H9 (cell line): ENCODE measurements at regions not wholly inside any gene's neighbourhood (a gene's known extent, or its start where the extent isn't known, plus 50 kb on each side); places are given as distances from the start of the nearest gene placed in this dataset.

ENCODE experiments used
- DNase-seq: peaks from one replicate; pipeline ENCODE4 v3.0.0-alpha.2; 2017
- H2AFZ ChIP-seq: one replicate; pipeline ENCODE4 v1.6.1; 2013; ENCODE audit warnings: mild to moderate bottlenecking, low read length, control low read depth, moderate library complexity
- H2AK5ac ChIP-seq: 2 replicates; pipeline ENCODE4 v1.6.1; 2013; ENCODE audit warnings: low read length, control low read depth, mixed read lengths; ENCODE audit not compliant: insufficient read length
- H2BK120ac ChIP-seq: one replicate; pipeline ENCODE4 v1.6.1; 2013; ENCODE audit warnings: low read depth, mild to moderate bottlenecking, low read length, control low read depth, inconsistent platforms; ENCODE audit not compliant: poor library complexity, severe bottlenecking
- H2BK12ac ChIP-seq: 2 replicates; pipeline ENCODE4 v1.6.1; 2013; ENCODE audit warnings: low read length, control low read depth, mixed read lengths, low read depth; ENCODE audit not compliant: insufficient read length
- H2BK15ac ChIP-seq: 2 replicates; pipeline ENCODE4 v1.6.1; 2013; ENCODE audit warnings: low read depth, low read length, control low read depth
- H2BK20ac ChIP-seq: one replicate; pipeline ENCODE4 v1.6.1; 2013; ENCODE audit warnings: low read depth, mild to moderate bottlenecking, low read length, control low read depth, inconsistent platforms; ENCODE audit not compliant: poor library complexity, severe bottlenecking
- H2BK5ac ChIP-seq: 2 replicates; pipeline ENCODE4 v1.6.1; 2013; ENCODE audit warnings: low read length, control low read depth, mixed read lengths; ENCODE audit not compliant: insufficient read length
- H3K14ac ChIP-seq: 2 replicates; pipeline ENCODE4 v1.6.1; 2013; ENCODE audit warnings: low read length, control low read depth; ENCODE audit not compliant: insufficient read depth
- H3K18ac ChIP-seq: 2 replicates; pipeline ENCODE4 v1.6.1; 2013; ENCODE audit warnings: low read depth, mild to moderate bottlenecking, mixed read lengths, low read length, control low read depth; ENCODE audit not compliant: insufficient read length
- H3K23ac ChIP-seq: 2 replicates; pipeline ENCODE4 v1.6.1; 2013; ENCODE audit warnings: low read length, control low read depth, mixed read lengths, low read depth; ENCODE audit not compliant: insufficient read length
- H3K23me2 ChIP-seq: 2 replicates; pipeline ENCODE4 v1.6.1; 2013; ENCODE audit warnings: low read depth, mild to moderate bottlenecking, mixed read lengths, low read length, control low read depth; ENCODE audit not compliant: insufficient read length, poor library complexity, severe bottlenecking
- H3K27ac ChIP-seq: 2 replicates; pipeline ENCODE4 v1.5.1; 2013; ENCODE audit warnings: low read length, control low read depth, mixed read lengths, low read depth; ENCODE audit not compliant: insufficient read length
- H3K27me3 ChIP-seq: 2 replicates; pipeline ENCODE4 v1.6.1; 2013; ENCODE audit warnings: low read length, control low read depth, inconsistent platforms; ENCODE audit not compliant: insufficient read depth
- H3K4ac ChIP-seq: 2 replicates; pipeline ENCODE4 v1.6.1; 2013; ENCODE audit warnings: low read depth, mild to moderate bottlenecking, control low read depth, inconsistent platforms, low read length, moderate library complexity
- H3K4me1 ChIP-seq: 2 replicates; pipeline ENCODE4 v1.6.1; 2013; ENCODE audit warnings: low read length, control low read depth, inconsistent platforms; ENCODE audit not compliant: insufficient read depth
- H3K4me2 ChIP-seq: 2 replicates; pipeline ENCODE4 v1.6.1; 2013; ENCODE audit warnings: low read length, control low read depth, mixed read lengths; ENCODE audit not compliant: insufficient read length, insufficient read depth
- H3K56ac ChIP-seq: 2 replicates; pipeline ENCODE4 v1.6.1; 2013; ENCODE audit warnings: low read depth, mild to moderate bottlenecking, mixed read lengths, low read length, control low read depth; ENCODE audit not compliant: insufficient read length
- H3K79me1 ChIP-seq: 2 replicates; pipeline ENCODE4 v1.6.1; 2013; ENCODE audit warnings: low read depth, mild to moderate bottlenecking, moderate library complexity, low read length, control low read depth, inconsistent platforms; ENCODE audit not compliant: insufficient read depth, poor library complexity, severe bottlenecking
- H3K79me2 ChIP-seq: 2 replicates; pipeline ENCODE4 v1.6.1; 2013; ENCODE audit warnings: low read length, control low read depth, inconsistent platforms; ENCODE audit not compliant: insufficient read depth
- H3K9ac ChIP-seq: 2 replicates; pipeline ENCODE4 v1.6.1; 2013; ENCODE audit warnings: low read length, control low read depth, mixed read lengths; ENCODE audit not compliant: insufficient read length; ENCODE audit errors: extremely low read depth
- H3K9me3 ChIP-seq: one replicate; pipeline ENCODE4 v1.6.1; 2013; ENCODE audit warnings: low read depth, low read length, inconsistent platforms; ENCODE audit not compliant: control insufficient read depth
- H3T11ph ChIP-seq: one replicate; pipeline ENCODE4 v1.6.1; 2013; ENCODE audit warnings: mild to moderate bottlenecking, low read length, control low read depth, inconsistent platforms
- H4K20me1 ChIP-seq: one replicate; pipeline ENCODE4 v1.6.1; 2013; ENCODE audit not compliant: control insufficient read depth, insufficient read length, insufficient read depth
- H4K5ac ChIP-seq: 2 replicates; pipeline ENCODE4 v1.6.1; 2013; ENCODE audit warnings: low read depth, mild to moderate bottlenecking, mixed read lengths, low read length, control low read depth; ENCODE audit not compliant: insufficient read length
- H4K8ac ChIP-seq: replicated peaks from 2 replicates; pipeline ENCODE4 v1.6.1; 2013; ENCODE audit warnings: low read length, control low read depth, mixed read lengths, low read depth; ENCODE audit not compliant: insufficient read length
- H4K91ac ChIP-seq: 2 replicates; pipeline ENCODE4 v1.6.1; 2013; ENCODE audit warnings: low read depth, mild to moderate bottlenecking, moderate library complexity, mixed read lengths, low read length, control low read depth; ENCODE audit not compliant: insufficient read length
- H3K27ac Mint-ChIP-seq, 3 experiments: 2 replicates in 2 of 3; 3 replicates in 1 of 3; pipeline ENCODE4 v1.8.0; 2020 to 2021; ENCODE audit warnings: mixed read lengths in 3 of 3, mild to moderate bottlenecking in 1 of 3, moderate library complexity in 1 of 3
- H3K27me3 Mint-ChIP-seq: 2 replicates; pipeline ENCODE4 v1.8.0; 2021; ENCODE audit warnings: low read depth, mild to moderate bottlenecking, moderate library complexity, mixed read lengths
- H3K36me3 Mint-ChIP-seq, 3 experiments: 2 replicates in 2 of 3; 3 replicates in 1 of 3; pipeline ENCODE4 v1.8.0; 2020 to 2021; ENCODE audit warnings: low read depth in 3 of 3, mixed read lengths in 3 of 3; ENCODE audit not compliant: insufficient read depth in 1 of 3
- H3K4me1 Mint-ChIP-seq, 2 experiments: 2 replicates each; pipeline ENCODE4 v1.8.0; 2020; ENCODE audit warnings: mixed read lengths in 2 of 2
- H3K4me3 Mint-ChIP-seq, 2 experiments: 2 replicates in 1 of 2; 3 replicates in 1 of 2; pipeline ENCODE4 v1.8.0; 2020 to 2021; ENCODE audit warnings: mild to moderate bottlenecking in 2 of 2, mixed read lengths in 2 of 2, moderate library complexity in 1 of 2
- H3K9me3 Mint-ChIP-seq, 2 experiments: 2 replicates in 1 of 2; 3 replicates in 1 of 2; pipeline ENCODE4 v1.8.0; 2020; ENCODE audit warnings: mild to moderate bottlenecking in 2 of 2, mixed read lengths in 2 of 2, moderate library complexity in 1 of 2
- WGBS: extraction: QIAGEN DNeasy Blood & Tissue Kit; methylation state at CpG from one replicate; pipeline ENCODE4 v1.1.7; 2013; ENCODE audit warnings: missing lambda C conversion rate, low lambda C conversion rate, mixed read lengths; ENCODE audit not compliant: insufficient read length; ENCODE audit errors: extremely low coverage; 5-methylcytosine and 5-hydroxymethylcytosine counted together
- TF ChIP-seq, protein P1 (sequence below): fragments of 200-600 bp; sonication (generic); conservative IDR thresholded peaks from 3 replicates; pipeline ENCODE4 v1.8.0; 2021; ENCODE audit warnings: antibody characterized with exemption, mild to moderate bottlenecking

DNA sequence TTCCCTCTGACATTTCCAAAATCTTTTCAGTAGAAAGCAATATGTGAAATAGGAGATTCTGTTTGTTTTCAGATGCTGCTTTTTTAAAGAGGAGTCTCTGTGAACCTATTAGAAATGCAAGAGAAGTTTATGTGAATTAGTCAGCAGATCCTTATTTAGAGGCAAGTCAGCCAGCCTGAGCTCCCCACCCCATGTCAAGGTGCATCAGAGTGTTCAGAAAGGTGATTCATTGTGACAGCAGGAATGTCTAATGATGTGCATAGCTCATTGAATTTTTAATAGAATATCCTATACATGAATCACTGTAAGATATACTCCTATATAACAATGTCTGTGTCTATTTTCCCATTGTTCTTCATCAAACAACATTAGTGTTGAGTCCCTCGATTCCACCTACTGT is 1222.4 kb upstream of the USP15 start:
- H3K4me2 ChIP-seq: no peak overlapping the region

More for the DNA sequence above, 1222.4 kb upstream of the USP15 start:
- no peak overlapping the region for H2BK20ac ChIP-seq
- WGBS: no CpG with 5 or more reads among the region's 1 CpG
- no peaks in the 10 kb centered on the region for H3K27me3 ChIP-seq
- H3K79me1 ChIP-seq: no peaks in the 10 kb centered on the region
- H3K36me3 Mint-ChIP-seq: no peaks in the 10 kb centered on the region
- no peaks in the 10 kb centered on the region for H3K23me2 ChIP-seq
- TF ChIP-seq, protein P1, sequence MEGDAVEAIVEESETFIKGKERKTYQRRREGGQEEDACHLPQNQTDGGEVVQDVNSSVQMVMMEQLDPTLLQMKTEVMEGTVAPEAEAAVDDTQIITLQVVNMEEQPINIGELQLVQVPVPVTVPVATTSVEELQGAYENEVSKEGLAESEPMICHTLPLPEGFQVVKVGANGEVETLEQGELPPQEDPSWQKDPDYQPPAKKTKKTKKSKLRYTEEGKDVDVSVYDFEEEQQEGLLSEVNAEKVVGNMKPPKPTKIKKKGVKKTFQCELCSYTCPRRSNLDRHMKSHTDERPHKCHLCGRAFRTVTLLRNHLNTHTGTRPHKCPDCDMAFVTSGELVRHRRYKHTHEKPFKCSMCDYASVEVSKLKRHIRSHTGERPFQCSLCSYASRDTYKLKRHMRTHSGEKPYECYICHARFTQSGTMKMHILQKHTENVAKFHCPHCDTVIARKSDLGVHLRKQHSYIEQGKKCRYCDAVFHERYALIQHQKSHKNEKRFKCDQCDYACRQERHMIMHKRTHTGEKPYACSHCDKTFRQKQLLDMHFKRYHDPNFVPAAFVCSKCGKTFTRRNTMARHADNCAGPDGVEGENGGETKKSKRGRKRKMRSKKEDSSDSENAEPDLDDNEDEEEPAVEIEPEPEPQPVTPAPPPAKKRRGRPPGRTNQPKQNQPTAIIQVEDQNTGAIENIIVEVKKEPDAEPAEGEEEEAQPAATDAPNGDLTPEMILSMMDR: no peak
- no peaks in the 10 kb centered on the region for H3K4me1 Mint-ChIP-seq
- H2AK5ac ChIP-seq: no peak overlapping the region
- H3K23ac ChIP-seq: no peak overlapping the region
- no peak overlapping the region for H3K27ac ChIP-seq
- no peak overlapping the region for H4K8ac ChIP-seq
- H3K9me3 ChIP-seq: no peaks in the 10 kb centered on the region
- no peak overlapping the region for H3K14ac ChIP-seq
- H3K9me3 Mint-ChIP-seq: no peaks in the 10 kb centered on the region
- no peaks in the 10 kb centered on the region for H3K27me3 Mint-ChIP-seq
- no peak overlapping the region for H3K4me3 Mint-ChIP-seq
- H2BK120ac ChIP-seq: no peak overlapping the region
- H4K20me1 ChIP-seq: no peaks in the 10 kb centered on the region
- no peak overlapping the region for H2BK5ac ChIP-seq
- H4K91ac ChIP-seq: no peak overlapping the region
- no peak overlapping the region for H3K9ac ChIP-seq
- H2AFZ ChIP-seq: no peak overlapping the region
- no peak overlapping the region for H3K56ac ChIP-seq
- H2BK12ac ChIP-seq: no peak overlapping the region
- H3K18ac ChIP-seq: no peak overlapping the region
- no peaks in the 10 kb centered on the region for H3K4me1 ChIP-seq
- no peaks in the 10 kb centered on the region for H3K79me2 ChIP-seq
- no peak overlapping the region for H3T11ph ChIP-seq
- H3K4ac ChIP-seq: no peak overlapping the region
- no peak overlapping the region for H2BK15ac ChIP-seq
- DNase-seq: no peak
- no peak overlapping the region for H3K27ac Mint-ChIP-seq
- H4K5ac ChIP-seq: no peak overlapping the region
